ENCODE measurements at regions not wholly inside any gene's neighbourhood (a gene's known extent, or its start where the extent isn't known, plus 50 kb on each side); places are given as distances from the start of the nearest gene placed in this dataset.

DNA sequence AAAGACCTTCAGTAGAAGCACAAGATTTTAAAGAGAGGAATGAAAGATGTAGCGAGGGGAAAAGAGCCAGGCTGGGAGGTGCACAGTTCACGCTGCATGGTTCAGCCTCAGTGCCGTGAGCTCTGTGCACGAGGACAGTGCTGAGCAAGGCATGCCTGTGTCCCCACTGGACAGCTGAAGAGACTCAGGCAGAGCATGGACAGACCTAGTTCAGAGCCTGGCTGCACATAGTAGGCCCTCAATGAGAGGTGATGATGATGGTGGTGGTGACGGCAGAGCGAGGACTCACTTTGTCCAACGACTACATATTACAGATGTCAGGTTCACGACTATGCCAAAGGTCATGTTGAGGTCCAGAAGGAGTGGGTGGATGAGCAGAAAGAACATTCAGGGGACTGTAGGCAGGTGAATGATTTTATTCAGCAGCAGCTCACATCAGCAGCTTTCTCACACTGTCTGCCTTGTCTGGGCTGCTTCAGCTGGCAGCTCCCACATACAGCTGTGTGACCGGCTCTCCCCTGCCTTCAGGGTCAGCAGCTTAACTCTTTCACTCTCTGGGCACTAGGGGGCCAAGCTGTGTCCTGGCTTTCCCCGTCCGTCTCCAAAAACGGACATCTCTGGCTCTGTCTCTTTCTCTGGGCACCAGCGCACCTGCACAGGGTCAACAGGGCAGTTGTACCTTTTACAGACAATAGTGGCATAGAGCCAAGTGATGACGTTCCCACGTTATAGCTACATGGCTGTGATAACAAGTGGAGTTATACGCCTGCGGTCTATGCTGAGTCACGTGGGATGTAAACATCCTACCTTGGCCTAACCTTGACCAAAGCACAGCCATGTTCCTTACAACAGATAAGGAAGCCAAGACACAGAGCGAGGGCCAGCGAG, 83.4 kb upstream of the KCNK12 start:
- TF ChIP-seq, protein P1, sequence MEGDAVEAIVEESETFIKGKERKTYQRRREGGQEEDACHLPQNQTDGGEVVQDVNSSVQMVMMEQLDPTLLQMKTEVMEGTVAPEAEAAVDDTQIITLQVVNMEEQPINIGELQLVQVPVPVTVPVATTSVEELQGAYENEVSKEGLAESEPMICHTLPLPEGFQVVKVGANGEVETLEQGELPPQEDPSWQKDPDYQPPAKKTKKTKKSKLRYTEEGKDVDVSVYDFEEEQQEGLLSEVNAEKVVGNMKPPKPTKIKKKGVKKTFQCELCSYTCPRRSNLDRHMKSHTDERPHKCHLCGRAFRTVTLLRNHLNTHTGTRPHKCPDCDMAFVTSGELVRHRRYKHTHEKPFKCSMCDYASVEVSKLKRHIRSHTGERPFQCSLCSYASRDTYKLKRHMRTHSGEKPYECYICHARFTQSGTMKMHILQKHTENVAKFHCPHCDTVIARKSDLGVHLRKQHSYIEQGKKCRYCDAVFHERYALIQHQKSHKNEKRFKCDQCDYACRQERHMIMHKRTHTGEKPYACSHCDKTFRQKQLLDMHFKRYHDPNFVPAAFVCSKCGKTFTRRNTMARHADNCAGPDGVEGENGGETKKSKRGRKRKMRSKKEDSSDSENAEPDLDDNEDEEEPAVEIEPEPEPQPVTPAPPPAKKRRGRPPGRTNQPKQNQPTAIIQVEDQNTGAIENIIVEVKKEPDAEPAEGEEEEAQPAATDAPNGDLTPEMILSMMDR (conservative IDR thresholded peaks at IDR 0.05; ENCODE audit: low read length): peak; percentile 56
- TF ChIP-seq EZH2phosphoT487 (IDR thresholded peaks at IDR 0.05; ENCODE audit: borderline replicate concordance): no peak

All from Loucy (cell line).